LHCN-M2 (cell line): ENCODE measurements at regions not wholly inside any gene's neighbourhood (a gene's known extent, or its start where the extent isn't known, plus 50 kb on each side); places are given as distances from the start of the nearest gene placed in this dataset.
"Not testable (repeated sequence)": the region's sequence is repeated elsewhere in the genome, so short reads cannot be mapped to it uniquely, and the experiment has no call there.

ENCODE experiments used
- DNase-seq: peaks from one replicate; pipeline ENCODE4 v3.0.0-alpha.2; 2012; ENCODE audit warnings: low read depth

DNA sequence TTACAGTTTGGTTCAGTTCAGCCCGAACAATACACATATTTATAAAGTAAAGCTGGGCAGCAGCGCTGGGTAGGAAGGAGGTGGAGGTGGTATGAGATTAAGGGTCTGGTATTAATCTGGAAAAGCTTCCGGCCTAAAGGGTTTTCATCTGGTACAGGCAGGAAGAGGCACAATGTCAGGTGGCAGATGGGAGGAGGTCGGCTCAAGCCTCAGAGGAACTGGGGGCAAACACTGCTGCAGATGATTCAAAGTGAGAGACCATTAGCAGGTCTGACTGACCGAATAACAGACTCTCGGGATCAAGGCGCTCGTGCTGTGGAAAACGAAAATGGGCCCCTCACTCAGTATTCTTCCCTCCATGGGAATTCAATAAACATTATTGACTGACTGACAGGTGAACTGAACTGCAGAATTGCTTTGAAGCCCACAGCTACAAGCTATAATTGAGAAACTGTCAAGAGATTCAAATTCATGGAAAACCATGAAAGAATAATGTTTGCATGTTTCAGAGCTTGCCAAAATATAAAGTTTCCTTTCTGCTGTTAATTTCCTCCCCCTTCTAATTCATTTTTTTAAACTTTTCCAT is 75.3 kb downstream of the TMEM167A start:
- no peak for DNase-seq

DNA sequence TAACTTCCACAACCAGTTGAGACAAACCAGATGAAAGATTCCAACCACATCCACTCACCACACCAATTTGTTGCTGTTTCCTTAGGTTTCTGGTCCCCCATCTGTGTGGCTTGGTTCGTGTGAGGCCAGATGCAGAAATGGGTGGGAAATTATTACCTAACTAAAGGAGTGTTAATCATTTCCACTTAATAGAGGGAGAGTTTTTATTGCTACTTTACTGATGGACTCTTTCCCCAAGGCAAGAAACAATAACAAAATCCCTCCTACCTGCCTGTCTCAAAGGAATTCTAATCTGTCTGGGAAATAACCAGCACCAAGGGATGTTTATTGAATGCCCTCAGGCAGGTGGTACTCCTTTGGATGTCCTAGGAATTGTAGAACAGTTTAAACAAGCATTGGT is 76.3 kb downstream of the TMEM167A start:
- DNase-seq: no peak

DNA sequence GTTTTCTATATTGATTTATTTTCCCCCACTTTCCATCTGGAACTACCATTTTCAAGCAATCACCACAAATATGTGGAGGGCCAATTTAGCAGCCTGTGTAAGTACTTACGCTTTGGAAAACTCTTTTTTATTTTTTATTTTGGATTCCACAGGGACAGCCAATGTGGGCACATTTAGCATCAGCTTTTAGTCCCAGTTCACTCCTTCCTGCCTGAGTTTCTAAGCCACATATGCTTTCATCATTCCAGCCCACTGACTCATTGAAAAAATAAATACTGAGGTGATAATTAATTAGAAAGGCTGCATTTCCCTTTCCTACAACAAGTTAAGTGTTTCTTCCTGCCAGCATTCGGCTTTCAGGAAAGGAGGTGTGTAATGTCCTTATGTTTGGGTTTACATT is 76.8 kb downstream of the TMEM167A start:
- DNase-seq: peak; percentile 19

DNA sequence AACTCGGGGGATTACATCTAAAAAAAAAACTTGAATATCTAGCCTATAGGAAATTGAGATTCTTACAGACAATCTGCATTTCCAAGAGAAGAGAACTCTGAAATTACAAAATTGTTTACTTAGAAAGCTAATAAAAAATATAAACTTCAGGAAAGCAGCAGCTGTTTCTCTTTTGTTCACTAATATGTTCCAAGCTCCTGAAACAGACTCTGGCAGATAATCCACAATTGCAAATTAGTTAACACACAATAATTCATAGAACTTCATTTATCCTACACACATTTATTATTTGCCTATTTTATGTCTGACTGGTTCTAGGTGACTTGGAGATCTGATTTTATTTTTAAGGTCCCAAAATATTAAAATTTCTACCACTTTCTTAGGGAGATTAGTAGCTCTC is 83.8 kb downstream of the TMEM167A start:
- no peak for DNase-seq

DNA sequence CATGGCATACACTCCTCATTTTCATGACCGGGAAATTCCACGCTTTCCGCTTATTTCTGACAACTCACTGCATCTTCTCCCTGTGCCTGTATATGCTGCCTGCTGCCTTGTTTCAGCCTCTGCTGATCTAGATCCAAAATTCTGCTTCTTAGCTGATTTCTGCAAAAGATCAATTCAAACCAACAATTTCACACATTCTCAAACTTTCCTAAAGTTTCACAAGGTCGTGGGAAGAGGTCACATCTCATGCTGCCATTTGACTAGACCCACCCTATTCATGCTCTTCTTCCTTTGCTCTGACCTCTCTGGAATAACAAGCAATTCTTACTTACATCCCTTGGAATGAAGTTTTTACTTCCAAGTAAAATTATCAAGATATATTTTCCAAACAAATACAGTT is 84.5 kb downstream of the TMEM167A start:
- DNase-seq: no peak

DNA sequence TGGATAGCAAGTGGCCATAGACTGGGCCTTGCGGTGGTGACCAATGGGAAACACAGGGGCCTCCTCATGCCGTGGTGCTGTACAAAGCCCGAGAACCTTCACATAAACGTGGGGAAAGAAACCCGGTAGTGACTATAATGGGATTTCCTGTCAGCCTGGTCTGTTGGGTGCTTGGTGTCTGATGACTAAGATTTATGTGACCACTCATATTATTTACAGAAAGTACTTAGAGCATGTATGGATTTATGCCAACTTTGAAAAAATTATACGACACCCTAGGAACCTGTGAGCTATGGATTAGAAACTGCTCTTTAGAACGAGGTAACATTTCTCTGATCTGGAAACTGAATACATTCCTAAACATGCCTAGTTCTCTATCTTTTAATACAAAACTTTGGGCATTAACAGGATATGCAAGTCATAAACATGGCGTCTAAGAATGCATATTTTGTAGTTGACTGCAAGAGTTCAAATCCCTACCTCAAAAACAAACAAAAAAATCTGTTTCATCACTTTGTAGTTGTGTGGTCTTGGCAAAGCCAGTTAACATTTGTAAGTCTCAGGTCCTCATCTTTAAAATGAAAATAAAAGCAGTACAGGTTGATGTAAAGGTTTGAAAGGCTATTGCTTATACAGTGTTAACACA is 85.4 kb downstream of the TMEM167A start:
- peak; percentile 23 for DNase-seq

DNA sequence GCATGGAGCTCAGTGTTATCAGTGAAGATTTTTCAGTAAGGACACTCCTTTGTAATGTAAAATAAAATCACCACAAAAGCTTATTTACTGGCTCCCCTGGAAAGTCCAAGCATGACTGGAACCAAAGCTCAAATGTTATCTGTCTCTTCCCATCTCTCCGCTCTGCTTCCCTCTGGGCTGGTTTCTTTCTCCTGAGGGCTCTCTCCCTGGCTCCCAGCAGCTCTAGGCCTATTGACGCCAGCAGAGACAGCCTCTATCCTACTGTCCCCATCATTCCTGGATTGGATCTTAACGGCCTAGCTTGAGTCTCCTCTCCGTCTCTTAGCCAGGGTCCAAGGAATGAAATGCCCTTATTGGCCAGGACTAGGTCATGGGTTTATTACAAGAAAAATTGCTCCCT is 86.1 kb downstream of the TMEM167A start:
- DNase-seq: no peak

DNA sequence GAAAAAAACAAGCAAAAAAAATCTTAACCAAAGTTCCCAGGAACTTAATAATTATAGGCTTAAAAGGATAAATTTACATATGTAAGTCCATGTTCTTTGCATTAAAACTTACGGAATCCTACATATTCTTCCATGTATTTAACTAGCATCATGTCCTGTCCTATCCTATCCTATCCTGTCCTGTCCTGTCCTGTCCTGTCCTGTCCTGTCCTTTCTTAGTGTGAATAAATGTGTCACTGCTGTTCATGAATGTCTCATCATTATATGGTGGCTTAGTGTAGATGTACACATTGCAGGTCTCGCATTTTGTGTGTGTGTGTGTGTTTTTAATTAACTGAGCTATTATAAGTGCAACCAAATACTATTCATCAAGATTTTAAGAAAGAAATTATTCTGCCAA is 90.0 kb downstream of the TMEM167A start:
- no peak for DNase-seq

DNA sequence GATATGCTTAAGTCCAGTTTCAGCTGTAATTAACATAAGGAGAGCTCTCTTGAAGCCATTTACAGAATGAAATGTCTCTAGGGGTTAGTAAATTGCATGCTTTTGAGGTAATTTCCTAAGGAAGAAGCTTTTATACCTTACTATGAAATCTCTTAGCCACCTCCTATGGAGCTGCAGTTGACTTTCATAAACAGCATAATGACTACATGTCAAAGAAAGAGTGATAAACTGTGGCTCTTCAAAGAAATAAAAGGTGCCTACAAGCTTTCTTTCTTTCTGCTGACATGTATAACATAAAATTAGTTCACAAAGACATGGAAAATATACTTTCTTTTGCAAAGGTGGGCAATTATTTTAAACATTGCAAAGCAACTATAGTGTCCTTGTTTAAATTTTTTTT is 90.8 kb downstream of the TMEM167A start:
- no peak for DNase-seq

DNA sequence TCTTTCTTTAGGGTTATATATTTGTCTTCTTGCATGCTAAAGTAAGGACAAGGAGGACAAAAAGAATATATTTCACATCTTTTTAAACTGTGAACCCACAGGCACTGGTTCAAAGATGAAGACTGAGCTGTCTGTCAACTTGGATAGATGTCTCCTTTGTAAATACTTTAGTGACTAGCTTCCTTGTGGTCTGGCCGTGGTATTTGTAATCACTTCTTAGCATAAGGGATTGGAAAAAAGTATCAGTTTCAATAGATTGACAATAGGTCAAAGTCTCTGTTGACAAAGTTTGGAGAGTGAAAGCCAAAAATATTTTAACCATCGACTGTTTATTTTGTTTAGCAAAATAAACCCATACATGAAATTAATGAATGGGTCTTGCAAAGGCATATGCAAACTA is 91.4 kb downstream of the TMEM167A start:
- DNase-seq: no peak

DNA sequence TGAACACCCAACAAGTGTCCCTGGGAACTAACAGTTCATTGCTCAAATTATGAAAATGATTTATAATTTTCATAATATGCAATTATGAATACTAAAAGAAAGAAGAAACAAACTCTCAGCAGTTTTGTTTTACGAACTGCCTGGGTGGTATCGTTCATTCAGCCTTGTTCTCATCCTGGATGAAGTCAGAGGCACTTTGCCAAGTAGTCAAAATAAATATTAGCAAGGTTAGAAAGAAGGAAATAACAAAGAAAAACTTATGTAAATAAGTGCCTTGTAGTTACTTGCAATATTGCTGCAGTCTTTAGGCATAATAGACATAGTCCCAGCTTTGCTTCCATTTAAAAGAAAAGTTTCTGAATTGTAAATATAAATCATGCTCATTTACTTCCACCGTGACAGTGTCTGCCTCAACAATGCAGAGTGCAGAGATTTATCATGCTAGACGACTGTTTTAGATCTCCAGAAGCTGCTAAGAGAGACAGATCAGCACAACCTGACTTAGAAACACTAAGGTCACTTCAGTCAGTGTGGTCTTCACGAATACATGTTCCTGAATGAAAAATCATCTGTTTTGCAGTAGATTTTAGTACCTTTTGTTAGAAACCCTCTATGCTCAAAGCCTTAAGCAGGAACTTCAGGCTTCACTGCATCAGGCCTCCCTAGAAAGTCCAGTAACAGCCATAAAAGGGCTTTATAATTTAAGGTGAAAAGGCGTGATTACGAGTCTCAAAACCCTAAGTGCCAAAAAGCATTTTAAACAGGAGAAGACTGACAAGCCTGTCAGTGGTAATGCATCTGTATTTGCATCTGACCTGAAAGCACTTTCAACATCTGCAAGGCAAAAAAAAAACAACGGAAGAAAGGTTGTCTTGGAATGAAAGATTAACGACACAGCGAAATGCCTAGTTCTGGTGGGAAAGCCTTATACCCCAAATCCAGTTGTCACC is 92.1 kb downstream of the TMEM167A start:
- DNase-seq: no peak

DNA sequence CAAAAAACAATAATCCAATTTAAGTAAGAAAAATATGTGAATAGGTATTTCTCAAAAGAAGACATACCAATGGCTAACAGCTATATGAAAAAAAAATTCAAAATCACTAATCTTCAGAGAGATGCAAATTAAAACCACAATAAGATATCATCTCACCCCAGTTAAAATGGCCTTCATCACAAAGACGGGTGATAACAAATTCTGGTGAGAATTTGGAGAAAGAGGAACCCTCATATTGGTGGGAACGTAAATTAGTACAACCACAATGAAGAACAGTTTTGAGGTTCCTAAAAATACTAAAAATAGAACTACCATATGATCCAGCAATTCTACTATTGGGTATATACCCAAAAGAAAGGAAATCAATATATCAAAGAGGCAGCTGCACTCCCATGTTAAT is 94.3 kb downstream of the TMEM167A start:
- no peak for DNase-seq

DNA sequence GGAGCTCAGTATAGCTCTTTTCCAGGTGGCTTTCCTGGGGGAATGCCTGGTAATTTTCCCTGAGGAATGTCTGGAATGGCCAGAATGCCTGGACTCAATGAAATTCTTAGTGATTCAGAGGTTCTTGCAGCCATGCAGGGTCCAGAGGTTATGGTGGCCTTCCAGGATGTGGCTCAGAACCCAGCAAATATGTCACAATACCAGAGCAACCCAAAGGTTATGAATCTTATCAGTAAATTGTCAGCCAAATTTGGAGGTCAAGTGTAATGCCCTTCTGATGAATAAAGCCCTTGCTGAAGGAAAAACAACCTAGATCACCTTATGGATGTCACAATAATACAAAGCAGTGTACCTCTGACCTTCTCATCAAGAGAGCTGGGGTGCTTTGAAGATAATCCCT is 100.3 kb downstream of the TMEM167A start:
- DNase-seq: not testable (repeated sequence)

DNA sequence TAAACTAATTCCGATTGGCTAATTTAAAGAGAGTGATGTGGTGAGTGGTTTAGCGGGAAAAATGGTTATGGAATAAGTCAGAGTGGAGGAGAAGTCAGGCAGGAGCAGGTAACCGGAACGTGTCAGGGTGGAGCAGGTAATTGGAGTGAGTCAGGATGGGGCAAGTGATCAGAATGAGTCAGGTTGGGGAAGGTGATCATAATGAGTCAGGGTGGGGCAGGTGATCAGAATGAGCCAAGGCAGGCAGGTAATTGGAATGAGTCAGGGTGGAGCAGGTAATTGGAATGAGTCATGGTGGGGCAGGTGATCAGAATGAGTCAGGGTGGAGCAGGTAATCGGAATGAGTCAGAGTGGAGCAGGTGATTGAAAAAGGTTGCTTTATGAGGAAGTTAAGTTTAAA is 101.4 kb downstream of the TMEM167A start:
- DNase-seq: no peak

DNA sequence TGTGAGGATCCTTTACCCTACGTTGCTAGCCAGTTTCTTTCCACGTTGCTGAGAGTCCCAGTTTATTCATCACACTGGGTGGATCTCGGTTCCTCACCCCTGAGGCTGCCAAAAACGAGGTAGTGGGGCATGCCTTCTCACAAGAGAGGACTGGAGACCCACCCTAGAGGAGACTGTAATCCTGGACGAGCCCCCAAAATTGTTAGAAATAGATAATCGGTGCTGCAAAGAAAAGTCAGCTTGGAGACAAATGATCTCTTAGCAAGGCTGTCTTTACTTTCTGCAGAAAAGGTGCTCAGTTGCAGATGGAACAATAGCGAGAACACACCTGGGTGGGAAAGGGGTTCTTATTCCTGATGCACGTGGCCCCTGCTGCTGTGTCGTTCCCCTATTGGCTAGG is 101.8 kb downstream of the TMEM167A start:
- no peak for DNase-seq

DNA sequence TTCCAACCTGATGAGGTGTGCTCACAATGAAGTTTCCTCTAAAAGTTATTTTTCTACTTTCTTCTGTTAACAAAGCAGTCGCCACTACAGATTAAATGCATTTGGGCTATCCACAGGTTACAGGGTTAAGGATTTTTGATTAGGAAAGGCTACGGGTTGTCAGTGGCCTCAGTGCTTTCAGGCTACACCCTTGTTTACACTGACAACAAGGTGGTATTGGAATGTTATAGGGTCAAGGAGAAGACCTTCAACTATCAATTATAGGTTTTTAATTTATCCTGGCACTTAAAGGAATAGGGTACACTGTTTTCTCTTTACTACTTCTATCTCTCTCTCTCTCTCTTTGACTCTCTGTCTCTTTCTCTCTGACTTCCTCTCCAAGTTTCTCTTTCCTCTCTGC is 102.8 kb downstream of the TMEM167A start:
- not testable (repeated sequence) for DNase-seq

DNA sequence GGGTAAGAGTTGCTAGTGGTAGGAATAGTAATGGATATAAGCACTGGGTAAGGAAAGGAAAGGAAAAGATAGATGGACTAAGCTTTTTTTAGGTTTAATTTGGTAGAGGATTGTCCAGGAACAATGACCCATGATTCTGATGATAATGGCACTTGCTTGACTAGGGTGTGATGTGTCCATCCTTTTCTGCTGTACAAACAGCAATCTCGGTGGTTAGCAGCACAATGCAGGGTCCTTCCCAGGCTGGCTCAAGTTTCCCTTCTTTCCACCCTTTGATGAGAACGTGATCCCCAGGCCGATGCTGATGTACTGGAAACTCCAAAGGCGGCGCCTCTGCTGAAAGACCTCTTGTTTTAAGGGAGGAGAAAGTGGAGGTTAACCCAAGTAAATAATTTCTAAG is 105.3 kb downstream of the TMEM167A start:
- no peak for DNase-seq

DNA sequence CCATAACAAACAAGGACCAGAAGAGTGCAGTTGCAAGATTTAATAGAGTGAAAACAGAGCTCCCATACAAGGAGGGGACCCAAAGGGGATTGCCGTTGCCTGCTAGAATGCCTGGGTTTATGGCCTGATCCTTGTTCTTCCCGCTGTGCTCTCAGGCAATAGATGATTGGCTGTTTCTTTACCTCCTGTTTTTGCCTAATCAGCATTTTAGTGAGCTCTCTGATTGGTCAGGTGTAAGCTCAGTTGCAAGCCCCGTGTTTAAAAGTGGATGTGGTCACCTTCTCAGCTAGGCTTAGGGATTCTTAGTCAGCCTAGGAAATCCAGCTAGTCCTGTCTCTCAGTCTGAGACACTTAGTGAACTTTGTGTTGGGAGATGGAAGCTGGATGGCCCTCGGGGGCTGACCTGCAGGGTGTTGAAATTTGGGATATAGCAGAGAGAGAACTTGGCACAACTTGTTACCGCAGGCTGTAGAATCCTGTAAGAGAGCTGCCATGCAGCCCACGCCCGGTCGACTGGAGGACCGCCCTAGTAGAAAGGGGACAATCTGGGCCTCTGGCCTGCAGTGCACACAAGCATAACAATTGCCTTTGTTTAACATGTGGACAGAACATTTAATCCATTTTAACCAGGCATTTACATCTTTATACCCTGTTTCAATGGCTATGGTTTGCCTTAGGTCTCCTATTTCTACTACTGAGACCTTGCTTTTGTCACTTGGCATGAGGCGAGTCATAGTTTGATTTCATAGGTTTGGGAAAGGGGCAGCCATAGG is 106.0 kb downstream of the TMEM167A start:
- DNase-seq: not testable (repeated sequence)

DNA sequence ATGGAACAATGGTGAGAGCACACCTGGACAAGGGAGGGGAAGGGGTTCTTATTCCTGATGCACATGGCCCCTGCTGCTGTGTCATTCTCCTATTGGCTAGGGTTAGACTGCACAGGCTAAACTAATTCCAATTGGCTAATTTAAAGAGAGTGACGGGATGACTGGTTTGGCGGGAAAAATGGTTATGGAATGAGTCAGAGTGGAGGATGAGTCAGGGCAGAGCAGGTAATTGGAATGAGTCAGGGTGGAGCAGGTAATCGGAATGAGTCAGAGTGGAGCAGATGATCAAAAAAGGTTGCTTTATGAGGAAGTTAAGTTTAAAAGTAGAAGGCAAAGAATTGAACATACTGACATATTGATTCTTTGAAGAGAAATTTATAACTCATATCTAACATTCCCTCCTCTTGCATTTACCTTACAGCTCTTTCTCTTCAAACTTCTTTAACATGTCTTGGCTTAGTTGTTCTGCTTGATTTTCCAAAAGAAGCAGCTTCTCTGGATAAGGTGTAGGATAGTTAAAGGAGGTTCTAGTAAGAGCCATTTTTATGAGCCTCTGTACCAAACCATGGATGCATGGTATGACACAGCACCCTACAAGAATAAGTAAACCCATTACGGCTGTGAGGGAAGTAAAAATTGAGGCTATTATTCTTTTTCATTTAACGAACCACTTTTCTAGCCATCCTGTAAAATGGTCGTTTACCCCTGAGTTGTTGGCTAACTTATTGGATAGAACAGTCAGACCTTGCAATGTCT is 107.8 kb downstream of the TMEM167A start:
- not testable (repeated sequence) for DNase-seq

DNA sequence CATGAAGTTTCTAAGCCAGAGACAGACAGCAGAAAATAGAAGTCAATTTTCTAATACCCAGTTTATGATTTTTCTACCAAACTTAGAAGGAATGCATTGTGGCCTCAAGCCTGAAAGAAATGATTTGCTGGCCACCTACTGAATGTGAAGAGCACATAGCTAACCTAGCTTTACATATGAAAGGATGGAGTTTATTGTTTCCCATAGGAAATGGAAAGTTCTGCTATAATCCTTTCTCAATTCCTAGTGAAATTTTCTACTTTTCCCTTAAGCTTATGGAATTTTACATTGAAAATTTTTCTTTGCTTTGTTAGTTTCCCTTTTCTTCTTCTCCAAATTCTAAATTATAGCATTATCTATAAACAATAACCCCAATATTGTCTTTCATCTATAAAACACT is 110.1 kb downstream of the TMEM167A start:
- DNase-seq: no peak

DNA sequence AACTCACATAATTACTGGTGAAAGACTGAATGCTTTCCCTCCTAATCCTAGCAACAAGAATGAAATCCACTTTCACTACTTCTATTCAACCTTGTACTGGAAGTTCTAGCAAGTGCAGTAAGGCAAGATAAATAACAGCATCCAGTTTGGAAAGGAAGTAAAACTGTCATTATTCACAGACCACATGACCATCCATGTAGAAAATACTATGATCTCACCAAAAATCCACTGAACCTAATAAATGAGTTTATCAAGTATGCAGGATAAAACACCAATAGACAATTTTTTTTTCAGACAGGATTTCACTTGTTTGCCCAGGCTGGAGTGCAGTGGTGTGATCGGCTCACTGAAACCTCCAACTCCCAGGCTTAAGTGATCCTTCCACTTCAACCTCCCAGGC is 117.7 kb downstream of the TMEM167A start:
- DNase-seq: no peak
